ENCODE measurements at regions not wholly inside any gene's neighbourhood (a gene's known extent, or its start where the extent isn't known, plus 50 kb on each side); places are given as distances from the start of the nearest gene placed in this dataset.

- TF ChIP-seq ATF3 (CRISPR knock-in tag; IDR thresholded peaks at IDR 0.05) (no peak), CTCF (CRISPR knock-in tag; IDR thresholded peaks at IDR 0.05) (no peak), CBX1 (IDR thresholded peaks at IDR 0.05; ENCODE audit: low read depth) (no peak)
Observed at GRCh38 chr17:21530841-21531240, 154.7 kb downstream of the KCNJ12 start.

Measured in HepG2 (cell line).